GM18951 (cell line): ENCODE measurements at regions not wholly inside any gene's neighbourhood (a gene's known extent, or its start where the extent isn't known, plus 50 kb on each side); places are given as distances from the start of the nearest gene placed in this dataset.

Experiments
- POLR2A ChIP-seq: IDR thresholded peaks from 4 replicates; pipeline ENCODE4 v1.6.1; 2011; ENCODE audit warnings: mild to moderate bottlenecking; ENCODE audit not compliant: insufficient read length, insufficient read depth; ENCODE audit errors: extremely low read depth
- in situ Hi-C: fragments of 300-500 bp; cut with MboI; formaldehyde crosslinking; loops from one replicate; pipeline ENCODE4 v1.12.0; 2022; ENCODE audit warnings: low sequenced_read_pairs, mixed read lengths, inconsistent platforms; ENCODE audit not compliant: unreplicated experiment

DNA sequence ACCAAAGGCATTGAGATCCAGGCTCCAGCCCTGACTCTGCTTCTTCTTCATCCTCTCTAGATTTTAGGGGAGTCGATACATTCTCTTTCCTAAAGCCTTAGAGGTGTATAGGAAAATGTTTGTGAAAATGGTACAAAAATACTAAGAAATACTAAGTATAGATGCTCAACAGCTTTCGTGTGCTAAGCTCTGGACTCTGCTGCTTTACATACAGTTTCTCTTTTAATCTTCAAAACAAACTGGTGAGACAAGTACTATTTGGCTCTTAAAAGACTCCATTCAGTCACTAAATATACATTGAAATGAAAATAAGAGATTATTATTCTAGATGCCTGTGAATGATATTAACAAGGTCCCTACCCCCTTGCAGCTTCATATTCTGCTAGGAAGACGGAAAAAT lies 174.5 kb upstream of the TRPM3 start:
- TF ChIP-seq POLR2A = no peak
- in situ Hi-C loops = loop anchor here (25.0 kb wide), 2 partner anchors 316 to 466 kb away; partner anchors contain the start of gene CEMIP2

DNA sequence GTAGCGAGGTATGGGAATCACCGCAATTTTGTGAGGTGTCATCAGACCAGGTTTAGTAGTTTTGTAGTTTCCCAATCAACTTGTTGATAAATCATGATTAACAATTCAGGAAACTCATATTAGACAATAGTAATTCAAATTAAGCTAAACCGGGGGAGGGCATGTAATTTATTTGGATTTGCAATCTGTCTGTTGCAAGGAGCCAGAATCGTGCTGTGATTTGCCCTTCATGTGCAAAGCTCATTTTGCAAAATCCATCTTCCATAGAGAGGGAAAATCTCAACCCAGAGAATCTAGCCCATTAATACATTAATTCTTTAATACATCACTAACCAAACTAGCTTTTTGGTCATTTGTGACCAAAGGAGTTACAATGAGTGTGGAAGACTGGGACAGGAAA lies 164.7 kb upstream of the TRPM3 start:
- in situ Hi-C loops = loop anchor here (25.0 kb wide), 2 partner anchors 326 to 476 kb away; partner anchors contain the start of gene CEMIP2
- TF ChIP-seq POLR2A = no peak

DNA sequence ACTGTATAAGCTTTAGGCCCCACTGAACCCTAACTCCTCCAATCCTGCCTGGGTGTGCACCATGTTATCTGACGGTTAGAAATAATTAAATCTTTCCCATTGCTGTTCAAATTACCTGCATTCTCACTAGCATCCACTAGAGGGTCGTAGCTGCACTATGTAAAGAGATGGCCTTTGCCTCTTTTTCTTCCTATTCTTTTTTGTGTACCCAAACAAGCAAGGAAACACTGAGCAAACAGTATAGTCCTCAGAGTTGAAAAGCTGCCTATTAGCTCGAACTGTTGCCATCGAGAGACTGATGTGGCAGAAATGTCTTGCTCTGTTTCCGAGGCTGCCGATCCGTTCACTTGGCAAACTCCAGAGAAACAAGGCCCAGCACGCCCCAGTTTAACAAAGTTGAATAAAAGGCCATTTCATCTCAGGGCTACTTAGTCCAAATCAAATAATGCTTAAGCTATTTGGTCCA lies 163.8 kb upstream of the TRPM3 start:
- in situ Hi-C loops = loop anchor here (25.0 kb wide), 2 partner anchors 327 to 477 kb away; partner anchors contain the start of gene CEMIP2
- TF ChIP-seq POLR2A = no peak

DNA sequence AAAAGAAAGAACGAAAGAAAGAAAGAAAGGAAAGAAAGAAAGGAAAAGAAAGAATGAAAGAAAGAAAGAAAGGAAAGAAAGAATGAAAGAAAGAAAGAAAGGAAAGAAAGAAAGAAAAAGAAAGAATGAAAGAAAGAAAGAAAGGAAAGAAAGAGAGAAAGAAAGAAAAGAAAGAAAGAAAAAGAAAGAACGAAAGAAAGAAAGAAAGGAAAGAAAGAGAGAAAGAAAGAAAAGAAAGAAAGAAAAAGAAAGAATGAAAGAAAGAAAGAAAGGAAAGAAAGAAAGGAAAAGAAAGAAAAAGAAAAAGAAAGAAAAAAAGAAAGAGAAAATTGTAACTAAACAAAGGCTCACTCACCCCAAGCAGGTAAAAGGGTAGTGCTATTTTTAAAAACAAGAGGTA lies 160.7 kb upstream of the TRPM3 start:
- in situ Hi-C loops = loop anchor here (25.0 kb wide), 2 partner anchors 330 to 480 kb away; partner anchors contain the start of gene CEMIP2

DNA sequence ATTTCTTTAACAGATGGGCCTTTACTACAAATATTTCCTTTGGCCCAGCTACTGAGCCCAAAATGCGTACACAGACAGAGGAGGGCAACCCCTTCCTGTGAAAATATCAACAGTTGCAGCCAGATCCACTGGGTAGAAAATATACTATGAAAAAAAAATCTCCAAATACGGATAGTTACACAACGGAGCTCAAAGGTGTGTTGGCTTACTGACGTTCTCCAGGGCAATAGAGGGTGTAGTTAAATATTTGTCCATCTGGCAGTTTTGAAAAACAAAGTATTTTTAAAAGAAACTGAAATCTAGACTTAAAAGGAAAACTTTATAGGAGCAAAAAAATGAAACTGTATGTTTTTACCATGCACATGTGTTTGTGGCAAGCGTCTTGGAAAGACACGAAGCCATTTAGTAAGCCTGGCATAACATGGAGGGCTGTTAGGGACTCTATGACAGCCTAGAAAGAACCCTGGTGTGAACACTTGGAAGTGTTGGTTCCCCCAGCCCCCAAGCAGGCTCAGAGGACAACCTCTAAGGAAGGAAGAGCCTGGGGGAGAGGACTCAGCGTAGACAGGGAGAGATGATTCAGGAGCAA lies 157.8 kb upstream of the TRPM3 start:
- no peak for TF ChIP-seq POLR2A
- in situ Hi-C loops = loop anchor here (25.0 kb wide), 2 partner anchors 333 to 483 kb away; partner anchors contain the start of gene CEMIP2

DNA sequence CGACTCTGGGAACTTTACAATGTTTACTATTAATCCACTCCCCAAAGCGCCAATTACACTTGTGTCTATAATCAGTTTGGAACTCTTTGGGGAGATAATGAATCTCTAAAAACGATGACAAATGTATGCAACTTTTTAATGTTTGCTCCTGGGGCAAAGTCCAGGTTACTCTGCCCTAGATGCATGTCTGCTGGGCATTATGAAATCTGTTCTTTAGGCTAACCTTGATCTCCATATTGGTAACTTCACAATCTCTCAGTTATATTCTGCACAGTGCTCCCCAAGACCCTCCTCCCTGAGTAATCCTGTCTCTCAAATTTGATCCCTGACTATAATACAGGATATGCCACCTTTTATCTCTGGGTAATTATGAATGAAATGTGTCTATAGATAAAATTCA lies 152.2 kb upstream of the TRPM3 start:
- in situ Hi-C loops = loop anchor here (25.0 kb wide), 1 partner anchor 636 kb away; no protein-coding TSS in a partner anchor
- TF ChIP-seq POLR2A = no peak

DNA sequence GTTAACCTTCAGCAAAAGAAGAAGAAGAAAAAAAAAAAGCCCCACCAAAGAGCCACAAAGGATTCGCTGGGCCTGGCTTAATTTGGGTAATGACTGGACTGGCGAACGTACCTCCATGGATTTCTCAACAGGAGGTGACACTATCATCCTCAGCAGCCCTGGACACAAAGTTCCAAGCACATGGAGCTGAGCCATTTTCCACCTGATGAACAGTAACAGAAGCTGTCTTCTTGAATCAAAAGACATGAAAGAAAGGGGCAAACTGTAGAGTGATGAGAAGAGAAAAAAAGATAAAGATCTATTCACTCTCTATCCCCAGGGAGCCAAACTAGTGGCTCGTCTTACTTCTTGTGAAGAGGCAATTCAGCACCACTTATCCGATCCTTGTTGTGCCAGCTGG lies 150.2 kb upstream of the TRPM3 start:
- no peak for TF ChIP-seq POLR2A

DNA sequence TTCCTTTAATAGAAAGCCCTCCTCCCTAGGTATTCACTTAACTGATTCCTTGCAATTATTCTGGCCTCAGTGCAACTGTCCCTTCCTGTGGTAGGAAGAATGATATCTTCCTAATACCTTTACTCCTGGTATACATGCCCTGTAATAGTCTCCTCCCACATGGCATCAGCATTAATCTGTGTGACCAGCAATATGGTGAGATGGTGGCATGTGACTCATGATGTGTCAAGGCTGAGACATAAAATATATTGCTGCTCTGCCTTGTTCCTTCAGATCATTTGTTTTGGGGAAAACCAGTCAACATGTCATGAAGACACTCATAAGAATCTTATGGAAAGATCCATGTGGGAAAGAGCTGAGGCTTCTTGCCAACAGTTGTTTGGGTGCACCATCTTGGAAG lies 149.1 kb upstream of the TRPM3 start:
- in situ Hi-C loops = loop anchor here (25.0 kb wide), 1 partner anchor 633 kb away; no protein-coding TSS in a partner anchor
- no peak for TF ChIP-seq POLR2A

More for the DNA sequence above, 150.2 kb upstream of the TRPM3 start:
- in situ Hi-C loops = loop anchor here (25.0 kb wide), 1 partner anchor 634 kb away; no protein-coding TSS in a partner anchor

DNA sequence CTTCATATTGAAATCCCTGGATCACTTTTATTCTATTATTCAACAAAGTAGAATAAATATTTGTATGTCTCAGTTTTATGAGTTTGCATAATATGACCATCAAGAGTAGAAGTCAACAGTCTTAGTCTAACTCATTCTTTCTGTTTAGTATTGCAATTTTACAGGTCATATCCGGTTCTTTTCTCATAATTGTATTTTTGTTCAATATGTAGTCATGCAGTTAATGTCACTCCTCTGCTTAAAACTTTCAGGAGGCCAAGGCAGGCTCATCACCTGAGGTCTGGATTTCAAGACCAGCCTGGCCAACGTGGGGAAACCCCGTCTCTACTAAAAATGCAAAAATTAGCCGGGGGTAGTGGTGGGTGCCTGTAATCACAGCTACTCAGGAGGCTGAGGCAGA lies 148.4 kb upstream of the TRPM3 start:
- no peak for TF ChIP-seq POLR2A
- in situ Hi-C loops = loop anchor here (25.0 kb wide), 1 partner anchor 633 kb away; no protein-coding TSS in a partner anchor

DNA sequence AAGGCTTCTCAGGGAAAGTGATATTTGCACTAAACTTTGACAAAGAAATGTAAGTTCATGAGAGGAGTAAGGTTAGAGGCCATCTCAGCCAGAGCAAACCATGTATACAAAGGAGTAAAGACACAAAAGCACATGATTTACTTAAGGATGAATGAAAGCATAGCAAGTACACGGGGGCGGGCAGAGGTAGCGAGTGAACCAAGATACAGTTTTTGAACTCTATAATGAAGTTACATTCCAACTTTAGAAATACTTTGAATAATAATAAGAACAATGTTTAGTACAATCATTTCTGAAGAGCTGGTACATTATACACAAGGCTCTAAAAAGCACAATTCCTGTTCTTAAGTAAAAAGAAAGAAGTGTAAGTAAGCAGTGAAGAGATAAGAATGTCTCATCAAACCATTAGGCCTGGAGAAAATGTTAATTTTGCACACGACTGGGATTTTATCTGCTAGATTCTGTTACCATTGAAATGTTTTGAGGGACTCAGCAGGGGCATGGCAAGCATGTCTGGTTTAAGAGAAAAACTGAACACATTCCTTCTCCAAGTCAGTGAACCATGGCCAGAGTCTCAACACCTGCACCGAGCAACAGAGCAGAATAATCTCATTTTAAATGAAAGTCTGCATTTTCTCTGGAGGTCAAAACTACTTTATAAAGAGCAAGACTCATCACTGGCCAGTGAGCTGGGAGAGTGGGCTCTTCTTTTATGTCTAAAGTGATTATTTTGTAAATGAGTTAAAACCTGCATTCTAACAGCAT lies 147.6 kb upstream of the TRPM3 start:
- in situ Hi-C loops = loop anchor here (25.0 kb wide), 1 partner anchor 632 kb away; no protein-coding TSS in a partner anchor
- TF ChIP-seq POLR2A = no peak

DNA sequence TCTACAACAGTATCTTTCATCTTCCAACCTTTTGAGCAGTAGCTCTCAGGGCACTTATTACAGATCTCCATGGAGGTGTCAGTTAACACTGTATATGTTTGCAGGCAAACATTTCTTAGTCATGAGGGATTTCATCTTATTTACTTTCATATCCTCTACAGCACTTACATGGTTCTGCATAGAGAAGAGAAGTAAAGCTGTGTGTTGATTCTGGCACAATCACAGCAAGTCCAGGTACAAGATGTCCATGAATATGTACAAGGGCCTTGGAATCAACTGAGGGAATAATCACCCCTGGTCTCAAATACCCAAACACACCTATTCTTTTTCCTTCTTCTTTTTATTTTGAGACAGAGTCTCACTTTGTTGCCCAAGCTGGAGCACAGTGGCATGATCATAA lies 142.0 kb upstream of the TRPM3 start:
- in situ Hi-C loops = loop anchor here (25.0 kb wide), 1 partner anchor 626 kb away; no protein-coding TSS in a partner anchor
- TF ChIP-seq POLR2A = no peak

DNA sequence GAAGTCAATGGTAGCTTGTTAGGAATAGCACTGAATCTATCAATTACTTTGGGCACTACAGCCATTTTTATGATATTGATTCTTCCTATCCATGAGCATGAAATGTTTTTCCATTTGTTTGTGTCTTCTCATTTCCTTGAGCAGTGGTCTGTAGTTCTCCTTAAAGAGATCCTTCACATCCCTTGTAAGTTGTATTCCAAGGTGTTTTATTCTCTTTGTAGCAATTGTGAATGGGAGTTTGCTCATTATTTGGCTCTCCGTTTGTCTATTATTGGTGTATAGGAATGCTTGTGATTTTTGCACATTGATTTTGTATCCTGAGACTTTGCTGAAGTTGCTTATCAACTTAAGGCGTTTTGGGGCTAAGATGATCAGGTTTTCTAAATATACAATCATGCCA lies 139.0 kb upstream of the TRPM3 start:
- in situ Hi-C loops = loop anchor here (25.0 kb wide), 1 partner anchor 623 kb away; no protein-coding TSS in a partner anchor

DNA sequence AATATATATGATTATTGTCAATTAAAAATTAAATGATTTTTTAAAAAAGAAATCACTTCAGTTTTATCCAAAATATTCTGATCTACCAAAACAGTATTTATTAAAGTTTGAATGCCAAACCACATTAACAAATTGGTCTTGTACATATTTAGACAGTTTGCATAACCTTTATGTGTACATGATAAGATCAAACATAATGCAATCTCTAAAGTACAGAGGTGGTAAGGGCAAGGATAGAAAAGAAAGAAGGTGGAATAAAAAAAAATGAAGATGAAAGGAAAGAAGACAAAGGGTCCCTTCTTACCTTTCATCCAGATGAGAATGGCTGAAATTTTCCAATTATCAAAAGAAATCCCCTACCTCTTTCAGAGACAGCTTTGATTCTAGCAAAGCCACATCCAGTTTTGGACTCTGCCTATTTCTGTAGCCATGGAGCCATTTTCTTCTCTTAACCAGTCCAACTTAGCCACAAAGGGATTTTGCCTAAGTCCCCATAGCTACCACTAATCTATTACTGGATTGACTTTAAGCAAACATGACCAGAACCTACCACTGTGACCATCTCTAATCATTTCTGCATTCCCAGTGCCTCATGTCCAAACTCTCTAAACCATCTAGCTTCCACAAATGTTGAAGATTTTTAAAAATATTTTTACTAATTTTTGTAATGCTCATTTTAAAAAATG lies 133.3 kb upstream of the TRPM3 start:
- TF ChIP-seq POLR2A = no peak
- in situ Hi-C loops = loop anchor here (25.0 kb wide), 1 partner anchor 617 kb away; no protein-coding TSS in a partner anchor
